ENCODE measurements at regions not wholly inside any gene's neighbourhood (a gene's known extent, or its start where the extent isn't known, plus 50 kb on each side); places are given as distances from the start of the nearest gene placed in this dataset.
A peak's percentile ranks its signal among the peaks of the same experiment; 100 is the strongest.

- Histone ChIP-seq H3K27ac (ENCODE audit: low read length, poor library complexity, severe bottlenecking) (no peak overlapping the region), H3K27me3 (ENCODE audit: control insufficient read depth in 1 of 2, insufficient read depth in 1 of 2, low read length in 2 of 2) (peaks cover 0 to 8% of the 10 kb centered on the region in 2 experiments), H3K4me3 (ENCODE audit: insufficient read depth in 1 of 2, low read depth in 1 of 2, low read length in 2 of 2) (no peak overlapping the region), H2BK5ac (ENCODE audit: low read depth, low read length, poor library complexity, severe bottlenecking) (no peak overlapping the region), H3K36me3 (ENCODE audit: control insufficient read depth in 1 of 2, insufficient read depth in 2 of 2, low read depth in 1 of 2, low read length in 2 of 2) (no peaks in the 10 kb centered on the region), H3K18ac (ENCODE audit: low read depth in 1 of 2, low read length in 2 of 2) (no peak overlapping the region), H2AFZ (ENCODE audit: low read depth, low read length) (no peak overlapping the region), H3K14ac (ENCODE audit: low read length in 2 of 2) (no peak overlapping the region), H2BK15ac (ENCODE audit: low read depth, poor library complexity, severe bottlenecking) (no peak overlapping the region), H3K4ac (ENCODE audit: low read depth in 1 of 2, low read length in 2 of 2) (no peak overlapping the region), H4K8ac (ENCODE audit: low read length) (no peak overlapping the region), H3K9ac (ENCODE audit: low read length) (no peak overlapping the region), H3K23ac (ENCODE audit: low read length in 2 of 2) (no peak overlapping the region), H3K4me2 (ENCODE audit: low read length, poor library complexity, severe bottlenecking) (no peak overlapping the region), H2BK12ac (ENCODE audit: low read length in 2 of 2) (no peak overlapping the region), H3K4me1 (ENCODE audit: control insufficient read depth, insufficient read depth, low read depth, low read length) (peaks cover 2% of the 10 kb centered on the region), H2AK5ac (ENCODE audit: low read length, severe bottlenecking) (no peak overlapping the region), H4K91ac (ENCODE audit: low read length) (no peak overlapping the region), H3K9me3 (ENCODE audit: control insufficient read depth, low read length) (peaks cover 20% of the 10 kb centered on the region), H3K79me1 (replicated peaks; ENCODE audit: low read length, poor library complexity, severe bottlenecking) (no peaks in the 10 kb centered on the region), H2BK120ac (ENCODE audit: low read depth, low read length) (no peak overlapping the region)
- no peak for DNase-seq
- 92% methylated on average over 3 of the region's 3 CpGs for WGBS
Measured at GRCh38 chr16:88289001-88289400, 93.8 kb upstream of the ZNF469 start.

GRCh38 chr16:88289561-88289960 lies 93.2 kb upstream of the ZNF469 start:
- Histone ChIP-seq H3K4me1 (ENCODE audit: control insufficient read depth, insufficient read depth, low read depth, low read length) (peaks cover under 1% of the 10 kb centered on the region), H2BK12ac (ENCODE audit: low read length in 2 of 2) (no peak overlapping the region), H3K27ac (ENCODE audit: low read length, poor library complexity, severe bottlenecking) (no peak overlapping the region), H3K79me1 (replicated peaks; ENCODE audit: low read length, poor library complexity, severe bottlenecking) (no peaks in the 10 kb centered on the region), H3K27me3 (ENCODE audit: control insufficient read depth in 1 of 2, insufficient read depth in 1 of 2, low read length in 2 of 2) (peaks cover 0 to 8% of the 10 kb centered on the region in 2 experiments), H3K4ac (ENCODE audit: low read depth in 1 of 2, low read length in 2 of 2) (no peak overlapping the region), H2BK5ac (ENCODE audit: low read depth, low read length, poor library complexity, severe bottlenecking) (no peak overlapping the region), H2BK120ac (ENCODE audit: low read depth, low read length) (no peak overlapping the region), H2AFZ (ENCODE audit: low read depth, low read length) (no peak overlapping the region), H3K14ac (ENCODE audit: low read length in 2 of 2) (no peak overlapping the region), H3K9me3 (ENCODE audit: control insufficient read depth, low read length) (peaks cover 20% of the 10 kb centered on the region), H3K23ac (ENCODE audit: low read length in 2 of 2) (no peak overlapping the region), H4K8ac (ENCODE audit: low read length) (no peak overlapping the region), H3K4me2 (ENCODE audit: low read length, poor library complexity, severe bottlenecking) (no peak overlapping the region), H3K4me3 (ENCODE audit: insufficient read depth in 1 of 2, low read depth in 1 of 2, low read length in 2 of 2) (no peak overlapping the region), H4K91ac (ENCODE audit: low read length) (no peak overlapping the region), H3K36me3 (ENCODE audit: control insufficient read depth in 1 of 2, insufficient read depth in 2 of 2, low read depth in 1 of 2, low read length in 2 of 2) (no peaks in the 10 kb centered on the region), H3K9ac (ENCODE audit: low read length) (no peak overlapping the region), H2AK5ac (ENCODE audit: low read length, severe bottlenecking) (no peak overlapping the region), H3K18ac (ENCODE audit: low read depth in 1 of 2, low read length in 2 of 2) (peak overlapping the region in 1 of 2 experiments; percentile 52), H2BK15ac (ENCODE audit: low read depth, poor library complexity, severe bottlenecking) (no peak overlapping the region)
- WGBS: 69% methylated on average over 5 of the region's 5 CpGs
- peak; percentile 26 for DNase-seq

DNA sequence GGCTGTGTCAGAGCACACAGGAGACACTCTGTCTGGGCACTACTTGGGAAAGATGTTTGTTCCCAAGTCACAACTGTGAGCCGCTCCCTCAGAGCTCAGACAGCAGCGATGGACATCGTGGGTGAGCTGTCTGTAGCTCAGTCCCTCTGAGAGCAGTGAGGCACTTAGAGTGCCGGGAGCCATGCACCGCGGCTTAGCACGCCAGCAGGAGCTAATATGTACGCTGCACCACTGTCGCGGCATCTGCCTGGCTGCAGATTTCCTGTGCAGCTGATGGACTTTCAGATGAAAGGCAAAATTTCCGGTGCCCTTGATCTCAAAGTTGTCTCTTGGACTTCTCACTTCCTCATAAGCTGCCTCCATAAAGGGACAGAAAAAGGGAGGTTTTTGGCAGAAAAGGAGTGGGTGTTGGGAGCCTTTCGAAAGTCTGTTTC lies 92.8 kb upstream of the ZNF469 start:
- Histone ChIP-seq H2AFZ (ENCODE audit: low read depth, low read length) (no peak overlapping the region), H3K9me3 (ENCODE audit: control insufficient read depth, low read length) (peaks cover 20% of the 10 kb centered on the region), H3K27me3 (ENCODE audit: control insufficient read depth in 1 of 2, insufficient read depth in 1 of 2, low read length in 2 of 2) (peaks cover 0 to 8% of the 10 kb centered on the region in 2 experiments), H3K27ac (ENCODE audit: low read length, poor library complexity, severe bottlenecking) (no peak overlapping the region), H2BK12ac (ENCODE audit: low read length in 2 of 2) (peak overlapping the region in 1 of 2 experiments; percentile 5), H2AK5ac (ENCODE audit: low read length, severe bottlenecking) (no peak overlapping the region), H3K4me2 (ENCODE audit: low read length, poor library complexity, severe bottlenecking) (no peak overlapping the region), H3K4ac (ENCODE audit: low read depth in 1 of 2, low read length in 2 of 2) (no peak overlapping the region), H4K8ac (ENCODE audit: low read length) (no peak overlapping the region), H3K4me3 (ENCODE audit: insufficient read depth in 1 of 2, low read depth in 1 of 2, low read length in 2 of 2) (no peak overlapping the region), H4K91ac (ENCODE audit: low read length) (no peak overlapping the region), H3K4me1 (ENCODE audit: control insufficient read depth, insufficient read depth, low read depth, low read length) (no peaks in the 10 kb centered on the region), H2BK120ac (ENCODE audit: low read depth, low read length) (no peak overlapping the region), H3K9ac (ENCODE audit: low read length) (no peak overlapping the region), H3K79me1 (replicated peaks; ENCODE audit: low read length, poor library complexity, severe bottlenecking) (no peaks in the 10 kb centered on the region), H3K14ac (ENCODE audit: low read length in 2 of 2) (no peak overlapping the region), H3K18ac (ENCODE audit: low read depth in 1 of 2, low read length in 2 of 2) (peak overlapping the region in 1 of 2 experiments; percentile 52), H3K23ac (ENCODE audit: low read length in 2 of 2) (no peak overlapping the region), H2BK5ac (ENCODE audit: low read depth, low read length, poor library complexity, severe bottlenecking) (no peak overlapping the region), H2BK15ac (ENCODE audit: low read depth, poor library complexity, severe bottlenecking) (no peak overlapping the region), H3K36me3 (ENCODE audit: control insufficient read depth in 1 of 2, insufficient read depth in 2 of 2, low read depth in 1 of 2, low read length in 2 of 2) (no peaks in the 10 kb centered on the region)
- DNase-seq: no peak
- 83% methylated on average over 12 of the region's 12 CpGs for WGBS

DNA sequence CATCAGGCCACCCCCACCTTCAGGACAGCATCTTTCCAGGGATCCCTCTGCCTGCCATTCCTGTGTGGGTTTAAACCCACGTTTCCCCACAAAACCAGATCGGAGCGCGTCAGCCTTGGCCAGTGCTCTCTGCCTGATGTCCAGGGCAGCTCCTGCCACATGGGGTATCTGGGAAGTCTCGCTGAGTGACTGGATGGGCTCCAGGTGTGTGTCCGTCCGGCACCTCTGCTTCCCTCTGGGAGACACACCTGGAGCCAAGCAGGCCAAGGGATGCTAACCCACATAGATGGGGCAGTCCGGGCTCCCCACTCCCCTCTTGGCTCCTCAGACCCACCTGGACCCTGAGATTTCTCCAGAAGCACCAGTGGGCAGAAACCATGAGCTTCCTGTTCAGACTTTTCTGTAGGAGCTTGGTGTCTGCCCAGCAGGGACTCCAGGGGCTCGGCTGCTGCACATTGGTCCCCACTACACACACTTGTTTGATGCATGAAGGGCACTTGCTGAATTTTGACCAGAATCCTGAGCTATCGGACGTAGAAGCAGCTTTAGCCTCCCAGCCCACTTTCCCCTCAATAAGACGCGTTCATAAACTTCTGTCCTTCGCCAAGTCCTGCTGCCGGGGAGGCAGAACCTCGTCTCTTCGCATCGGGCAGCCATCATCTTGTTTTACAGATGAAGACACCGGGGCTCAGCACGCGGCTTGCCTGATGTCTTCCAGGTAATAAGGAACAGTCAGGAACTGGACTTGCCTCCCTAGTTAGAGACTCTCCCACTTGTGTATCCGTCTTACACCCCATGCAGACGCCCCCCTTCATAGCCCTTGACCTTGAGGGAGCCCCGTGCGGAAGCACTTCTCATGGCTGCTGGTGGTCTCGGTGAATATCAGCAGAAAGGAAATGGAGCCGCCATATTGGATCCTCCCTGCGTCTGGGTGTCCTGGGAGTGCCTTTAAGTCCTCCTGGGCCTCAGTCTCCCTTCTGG lies 91.6 kb upstream of the ZNF469 start:
- H4K91ac ChIP-seq (ENCODE audit: low read length): no peak overlapping the region
- WGBS: 87% methylated on average over 28 of the region's 28 CpGs
- H3K36me3 ChIP-seq (ENCODE audit: control insufficient read depth in 1 of 2, insufficient read depth in 2 of 2, low read depth in 1 of 2, low read length in 2 of 2): no peaks in the 10 kb centered on the region
- H2BK15ac ChIP-seq (ENCODE audit: low read depth, poor library complexity, severe bottlenecking): no peak overlapping the region
- no peak overlapping the region for H3K23ac ChIP-seq (ENCODE audit: low read length in 2 of 2)
- no peak overlapping the region for H2BK5ac ChIP-seq (ENCODE audit: low read depth, low read length, poor library complexity, severe bottlenecking)
- H3K4ac ChIP-seq (ENCODE audit: low read depth in 1 of 2, low read length in 2 of 2): no peak overlapping the region
- no peak for DNase-seq
- H3K4me1 ChIP-seq (ENCODE audit: control insufficient read depth, insufficient read depth, low read depth, low read length): peaks cover under 1% of the 10 kb centered on the region
- H3K79me1 ChIP-seq (replicated peaks; ENCODE audit: low read length, poor library complexity, severe bottlenecking): no peaks in the 10 kb centered on the region
- H3K9ac ChIP-seq (ENCODE audit: low read length): no peak overlapping the region
- peaks cover 0 to 8% of the 10 kb centered on the region in 2 experiments for H3K27me3 ChIP-seq (ENCODE audit: control insufficient read depth in 1 of 2, insufficient read depth in 1 of 2, low read length in 2 of 2)
- no peak overlapping the region for H2AFZ ChIP-seq (ENCODE audit: low read depth, low read length)
- no peak overlapping the region for H2BK12ac ChIP-seq (ENCODE audit: low read length in 2 of 2)
- H4K8ac ChIP-seq (ENCODE audit: low read length): no peak overlapping the region
- peak overlapping the region in 1 of 2 experiments; percentile 22 for H3K4me3 ChIP-seq (ENCODE audit: insufficient read depth in 1 of 2, low read depth in 1 of 2, low read length in 2 of 2)
- H3K4me2 ChIP-seq (ENCODE audit: low read length, poor library complexity, severe bottlenecking): no peak overlapping the region
- H2AK5ac ChIP-seq (ENCODE audit: low read length, severe bottlenecking): no peak overlapping the region
- no peak overlapping the region for H2BK120ac ChIP-seq (ENCODE audit: low read depth, low read length)
- no peak overlapping the region for H3K27ac ChIP-seq (ENCODE audit: low read length, poor library complexity, severe bottlenecking)
- no peak overlapping the region for H3K14ac ChIP-seq (ENCODE audit: low read length in 2 of 2)
- H3K9me3 ChIP-seq (ENCODE audit: control insufficient read depth, low read length): peaks cover 20% of the 10 kb centered on the region
- H3K18ac ChIP-seq (ENCODE audit: low read depth in 1 of 2, low read length in 2 of 2): no peak overlapping the region
